Neuronal stem cell (in vitro differentiated cells): ENCODE measurements at regions not wholly inside any gene's neighbourhood (a gene's known extent, or its start where the extent isn't known, plus 50 kb on each side); places are given as distances from the start of the nearest gene placed in this dataset.

Source experiments
- DNase-seq: peaks from one replicate; pipeline ENCODE4 v3.0.0-alpha.2; 2013; ENCODE audit warnings: low spot score
- H2AFZ ChIP-seq: one replicate; pipeline ENCODE4 v1.6.1; 2013; ENCODE audit warnings: mild to moderate bottlenecking, low read length, inconsistent platforms
- H2AK5ac ChIP-seq: 2 replicates; pipeline ENCODE4 v1.6.1; 2013; ENCODE audit warnings: low read depth, mild to moderate bottlenecking, inconsistent platforms, low read length, moderate library complexity, mixed read lengths
- H2BK120ac ChIP-seq: 2 replicates; pipeline ENCODE4 v1.6.1; 2013; ENCODE audit warnings: low read depth, mild to moderate bottlenecking, inconsistent platforms, low read length, moderate library complexity, mixed read lengths
- H2BK12ac ChIP-seq: one replicate; pipeline ENCODE4 v1.6.1; 2013; ENCODE audit warnings: low read length, inconsistent platforms
- H2BK15ac ChIP-seq: 2 replicates; pipeline ENCODE4 v1.6.1; 2013; ENCODE audit warnings: mild to moderate bottlenecking, low read length, inconsistent platforms, mixed read lengths
- H2BK5ac ChIP-seq: one replicate; pipeline ENCODE4 v1.6.1; 2013; ENCODE audit warnings: inconsistent platforms, mild to moderate bottlenecking, low read length, moderate library complexity
- H3K14ac ChIP-seq: one replicate; pipeline ENCODE4 v1.6.1; 2013; ENCODE audit warnings: low read length, inconsistent platforms
- H3K18ac ChIP-seq: 2 replicates; pipeline ENCODE4 v1.6.1; 2013; ENCODE audit warnings: low read length, inconsistent platforms
- H3K23ac ChIP-seq: 2 replicates; pipeline ENCODE4 v1.6.1; 2013; ENCODE audit warnings: low read depth, mild to moderate bottlenecking, mixed read lengths, low read length, inconsistent platforms; ENCODE audit not compliant: poor library complexity
- H3K27ac ChIP-seq: replicated peaks from 3 replicates; pipeline ENCODE4 v1.5.1; 2013; ENCODE audit warnings: low read length, inconsistent platforms
- H3K27me3 ChIP-seq, 3 experiments: 2 replicates each; pipeline ENCODE4 v1.6.1; 2013; ENCODE audit warnings: low read length in 3 of 3, mild to moderate bottlenecking in 2 of 3, inconsistent platforms in 1 of 3, low read depth in 1 of 3, mixed read lengths in 1 of 3, moderate library complexity in 1 of 3; ENCODE audit not compliant: control insufficient read depth in 3 of 3, insufficient read depth in 3 of 3
- H3K36me3 ChIP-seq, 2 donors: replicated peaks in 1 of 2; 2 replicates each; pipeline ENCODE4 v1.6.1; 2013; ENCODE audit warnings: low read length in 2 of 2; ENCODE audit not compliant: control insufficient read depth in 2 of 2, insufficient read depth in 2 of 2
- H3K4ac ChIP-seq: 2 replicates; pipeline ENCODE4 v1.6.1; 2013; ENCODE audit warnings: inconsistent platforms, mild to moderate bottlenecking, low read length, moderate library complexity
- H3K4me1 ChIP-seq, 2 donors: 1 replicate in 1 of 2; 2 replicates in 1 of 2; pipeline ENCODE4 v1.6.1; 2013; ENCODE audit warnings: low read length in 2 of 2, low read depth in 1 of 2; ENCODE audit not compliant: control insufficient read depth in 2 of 2, insufficient read depth in 1 of 2
- H3K4me2 ChIP-seq: one replicate; pipeline ENCODE4 v1.6.1; 2013; ENCODE audit warnings: mild to moderate bottlenecking, low read length, inconsistent platforms; ENCODE audit not compliant: insufficient read depth, poor library complexity, severe bottlenecking
- H3K4me3 ChIP-seq, 2 donors: 2 replicates each; pipeline ENCODE4 v1.5.1; 2013; ENCODE audit warnings: low read length in 2 of 2, mild to moderate bottlenecking in 2 of 2, inconsistent platforms in 1 of 2, moderate library complexity in 1 of 2
- H3K79me1 ChIP-seq: one replicate; pipeline ENCODE4 v1.6.1; 2013; ENCODE audit warnings: low read depth, mild to moderate bottlenecking, inconsistent platforms, low read length, moderate library complexity
- H3K9ac ChIP-seq: one replicate; pipeline ENCODE4 v1.6.1; 2013; ENCODE audit warnings: mild to moderate bottlenecking, low read depth, low read length, inconsistent platforms; ENCODE audit not compliant: poor library complexity
- H3K9me3 ChIP-seq, 2 donors: replicated peaks in 1 of 2; 2 replicates each; pipeline versions ENCODE3 to v1.6.1; 2013; ENCODE audit warnings: low read length in 2 of 2, mild to moderate bottlenecking in 2 of 2, inconsistent platforms in 1 of 2, low read depth in 1 of 2, mixed read lengths in 1 of 2, moderate library complexity in 1 of 2; ENCODE audit not compliant: control insufficient read depth in 2 of 2, insufficient read depth in 1 of 2
- H4K8ac ChIP-seq: one replicate; pipeline ENCODE4 v1.6.1; 2013; ENCODE audit warnings: low read depth, mild to moderate bottlenecking, inconsistent platforms, low read length, moderate library complexity
- H4K91ac ChIP-seq: one replicate; pipeline ENCODE4 v1.6.1; 2013; ENCODE audit warnings: low read length, low read depth, mild to moderate bottlenecking, inconsistent platforms; ENCODE audit not compliant: poor library complexity
- WGBS, 2 donors: extraction: QIAGEN DNeasy Blood & Tissue Kit; methylation state at CpG; one replicate each; pipeline ENCODE4 v1.1.7; 2013; ENCODE audit warnings: missing lambda C conversion rate in 2 of 2, mixed read lengths in 1 of 2; ENCODE audit not compliant: insufficient read length in 2 of 2, insufficient replicate concordance in 1 of 2; ENCODE audit errors: extremely low coverage in 2 of 2; 5-methylcytosine and 5-hydroxymethylcytosine counted together

DNA sequence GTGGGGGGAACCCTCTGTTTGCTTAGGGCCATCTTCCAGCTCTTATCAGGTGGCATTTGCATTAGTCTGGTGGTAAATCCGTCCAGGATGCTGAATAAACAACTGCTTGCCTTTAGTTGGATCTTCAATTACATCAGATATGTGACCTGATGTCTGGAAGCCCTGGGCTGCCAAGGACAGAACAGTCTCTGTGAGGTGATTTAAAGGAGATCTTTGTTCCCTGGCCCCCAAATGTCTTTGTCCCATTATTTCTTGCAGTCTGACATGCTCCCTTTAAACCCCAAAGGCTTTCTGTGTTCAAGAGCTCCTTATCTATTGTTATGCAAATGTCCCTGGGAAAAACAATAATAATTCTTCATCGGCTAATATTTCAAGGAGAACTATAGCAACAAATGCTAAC is 84.6 kb upstream of the SPTLC3 start:
- H2BK15ac ChIP-seq, result no peak overlapping the region
- no peak overlapping the region for H3K4me3 ChIP-seq
- no peaks in the 10 kb centered on the region for H3K79me1 ChIP-seq
- H3K9ac ChIP-seq, result no peak overlapping the region
- DNase-seq, result peak; percentile 4
- H3K14ac ChIP-seq, result no peak overlapping the region
- H3K36me3 ChIP-seq, result no peaks in the 10 kb centered on the region
- H3K23ac ChIP-seq, result no peak overlapping the region
- WGBS, 2 donors, result no CpG with 5 or more reads among the region's 2 CpGs
- H3K4me2 ChIP-seq, result no peak overlapping the region
- no peak overlapping the region for H2AFZ ChIP-seq
- no peaks in the 10 kb centered on the region for H3K9me3 ChIP-seq
- no peak overlapping the region for H2BK5ac ChIP-seq
- no peak overlapping the region for H4K8ac ChIP-seq
- H3K4ac ChIP-seq, result no peak overlapping the region
- H2BK12ac ChIP-seq, result no peak overlapping the region
- H2BK120ac ChIP-seq, result no peak overlapping the region
- H4K91ac ChIP-seq, result no peak overlapping the region
- peaks cover 2 to 3% of the 10 kb centered on the region in 2 donors for H3K4me1 ChIP-seq
- peaks cover 0 to 3% (median 0%) of the 10 kb centered on the region in 3 experiments for H3K27me3 ChIP-seq
- no peak overlapping the region for H3K27ac ChIP-seq
- H3K18ac ChIP-seq, result no peak overlapping the region
- H2AK5ac ChIP-seq, result no peak overlapping the region

DNA sequence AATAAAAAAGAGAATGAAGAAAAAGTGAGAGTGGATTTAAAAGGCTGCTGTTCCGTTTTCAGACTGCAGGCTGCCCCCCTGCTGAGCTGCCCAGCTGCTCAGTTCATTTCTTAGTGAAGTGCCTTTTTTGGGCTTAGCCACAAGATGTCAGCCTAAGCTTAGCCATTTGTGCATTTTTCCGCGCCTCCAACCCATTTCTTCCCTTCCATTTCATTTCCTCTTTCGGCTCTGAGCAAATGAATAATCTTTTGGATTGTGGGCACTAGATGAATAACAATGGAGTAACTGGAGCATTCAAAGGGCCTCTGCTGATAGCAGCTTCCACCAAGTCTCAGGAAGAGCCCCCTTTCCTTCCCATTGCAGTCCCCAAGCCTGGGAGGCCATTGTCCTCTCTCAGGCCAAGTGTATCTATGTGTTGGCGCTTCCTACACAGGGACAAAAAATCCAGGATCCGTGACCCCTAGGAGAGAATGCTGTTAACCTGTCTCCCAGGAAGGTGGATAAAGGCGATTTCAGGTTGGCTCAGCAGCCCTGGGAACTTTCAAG is 83.5 kb upstream of the SPTLC3 start:
- Histone ChIP-seq H2BK120ac (no peak overlapping the region), H3K9ac (no peak overlapping the region), H3K23ac (no peak overlapping the region), H3K27ac (no peak overlapping the region), H3K14ac (no peak overlapping the region), H4K8ac (no peak overlapping the region), H3K4me1 (peaks cover 2 to 3% of the 10 kb centered on the region in 2 donors), H3K9me3 (no peaks in the 10 kb centered on the region), H3K4me2 (no peak overlapping the region), H3K36me3 (no peaks in the 10 kb centered on the region), H2BK5ac (no peak overlapping the region), H3K18ac (no peak overlapping the region), H3K27me3 (no peaks in the 10 kb centered on the region), H3K79me1 (no peaks in the 10 kb centered on the region), H2AK5ac (no peak overlapping the region), H3K4me3 (no peak overlapping the region), H2BK15ac (no peak overlapping the region), H2BK12ac (no peak overlapping the region), H2AFZ (peak overlapping the region; percentile 87), H3K4ac (no peak overlapping the region), H4K91ac (no peak overlapping the region)
- peak; percentile 63 for DNase-seq
- no CpG with 5 or more reads among the region's 7 CpGs for WGBS, 2 donors

DNA sequence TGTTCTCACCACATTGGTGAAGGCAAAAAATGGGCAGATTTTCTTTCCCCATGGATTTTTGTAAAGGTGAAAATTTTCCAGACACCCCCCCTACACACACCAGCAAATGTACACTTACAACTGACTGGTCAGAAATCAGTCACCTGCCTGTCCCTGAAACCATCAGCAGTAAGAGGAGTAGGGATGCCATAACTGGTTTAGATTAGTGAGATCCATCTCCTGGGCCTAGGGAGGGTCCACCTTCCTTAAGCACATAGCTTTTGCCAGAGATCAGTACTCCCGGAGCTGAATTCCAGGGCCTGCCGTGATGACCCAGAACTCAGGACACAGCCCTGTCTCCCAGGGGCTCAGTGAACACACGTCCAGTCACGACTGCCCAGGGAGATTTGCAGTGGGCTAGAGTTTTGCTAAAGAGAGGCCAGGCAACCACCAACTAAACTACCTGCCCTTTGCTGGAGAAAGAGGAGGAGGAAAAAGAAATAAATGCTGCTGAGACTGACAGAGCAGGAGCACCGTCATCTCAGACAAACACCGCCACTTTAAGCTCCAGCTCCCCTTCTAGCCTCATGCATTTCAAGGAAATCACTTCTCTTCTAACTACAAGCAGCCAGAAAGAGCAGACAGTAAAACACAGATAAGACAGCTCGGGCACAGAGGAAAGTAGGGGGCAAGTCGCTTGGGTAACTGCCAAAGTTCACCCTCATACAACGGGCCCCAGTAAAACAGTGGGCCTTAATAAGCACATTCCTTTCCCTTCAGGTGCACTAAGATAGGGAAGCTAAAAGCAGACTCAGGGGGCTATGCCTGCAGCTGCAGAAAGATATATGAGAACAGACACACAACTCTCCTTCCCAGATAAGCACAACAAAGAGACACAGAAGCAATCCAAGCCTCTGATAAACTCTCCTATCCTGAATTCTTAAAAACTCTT is 82.6 kb upstream of the SPTLC3 start:
- no peak overlapping the region for H3K4me2 ChIP-seq
- H2BK120ac ChIP-seq, result no peak overlapping the region
- no peaks in the 10 kb centered on the region for H3K36me3 ChIP-seq
- H3K27ac ChIP-seq, result no peak overlapping the region
- H2AK5ac ChIP-seq, result no peak overlapping the region
- H3K9ac ChIP-seq, result no peak overlapping the region
- no peak overlapping the region for H3K23ac ChIP-seq
- no peak overlapping the region for H4K91ac ChIP-seq
- peaks cover 2 to 3% of the 10 kb centered on the region in 2 donors for H3K4me1 ChIP-seq
- no peaks in the 10 kb centered on the region for H3K79me1 ChIP-seq
- H2BK15ac ChIP-seq, result no peak overlapping the region
- H2AFZ ChIP-seq, result peak overlapping the region; percentile 87
- no peaks in the 10 kb centered on the region for H3K9me3 ChIP-seq
- no peak overlapping the region for H3K18ac ChIP-seq
- no peak overlapping the region for H2BK12ac ChIP-seq
- no peak overlapping the region for H3K14ac ChIP-seq
- H4K8ac ChIP-seq, result no peak overlapping the region
- no peak overlapping the region for H3K4ac ChIP-seq
- H2BK5ac ChIP-seq, result no peak overlapping the region
- DNase-seq, result no peak
- no CpG with 5 or more reads among the region's 9 CpGs for WGBS, 2 donors
- no peak overlapping the region for H3K4me3 ChIP-seq
- H3K27me3 ChIP-seq, result no peaks in the 10 kb centered on the region

DNA sequence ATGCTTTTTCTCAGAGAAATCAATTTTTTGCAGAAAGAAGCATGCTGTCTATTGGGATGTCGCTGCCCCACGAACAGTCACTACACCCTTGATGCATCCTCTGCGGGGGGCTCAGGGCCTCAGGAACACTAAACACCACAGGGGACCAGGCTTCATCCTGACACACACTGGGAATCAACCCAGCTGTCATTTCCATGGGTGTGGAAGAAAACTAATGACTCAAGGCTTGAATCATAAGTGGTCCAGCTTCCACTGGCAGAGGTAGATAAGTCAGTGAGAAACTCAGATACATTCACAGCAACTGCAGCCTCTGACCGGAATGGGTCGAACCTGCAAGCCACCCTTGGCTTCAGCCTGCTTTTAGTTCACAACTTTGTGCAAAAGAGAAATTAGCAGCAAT is 81.3 kb upstream of the SPTLC3 start:
- no peak overlapping the region for H3K18ac ChIP-seq
- no peak overlapping the region for H3K4ac ChIP-seq
- no peak overlapping the region for H3K4me3 ChIP-seq
- no peak overlapping the region for H4K91ac ChIP-seq
- no peak overlapping the region for H2BK5ac ChIP-seq
- no peak overlapping the region for H3K4me2 ChIP-seq
- H3K27ac ChIP-seq, result no peak overlapping the region
- H2AK5ac ChIP-seq, result no peak overlapping the region
- H4K8ac ChIP-seq, result no peak overlapping the region
- H3K36me3 ChIP-seq, result no peaks in the 10 kb centered on the region
- no peak overlapping the region for H3K9ac ChIP-seq
- no CpG with 5 or more reads among the region's 5 CpGs for WGBS, 2 donors
- no peak overlapping the region for H2BK12ac ChIP-seq
- H3K27me3 ChIP-seq, result no peaks in the 10 kb centered on the region
- H3K23ac ChIP-seq, result no peak overlapping the region
- no peak overlapping the region for H2BK15ac ChIP-seq
- H3K14ac ChIP-seq, result no peak overlapping the region
- H2AFZ ChIP-seq, result no peak overlapping the region
- H3K79me1 ChIP-seq, result no peaks in the 10 kb centered on the region
- DNase-seq, result no peak
- no peak overlapping the region for H2BK120ac ChIP-seq
- no peaks in the 10 kb centered on the region for H3K9me3 ChIP-seq
- H3K4me1 ChIP-seq, result peaks cover 2 to 3% of the 10 kb centered on the region in 2 donors
